ENCODE measurements at regions not wholly inside any gene's neighbourhood (a gene's known extent, or its start where the extent isn't known, plus 50 kb on each side); places are given as distances from the start of the nearest gene placed in this dataset.

DNA sequence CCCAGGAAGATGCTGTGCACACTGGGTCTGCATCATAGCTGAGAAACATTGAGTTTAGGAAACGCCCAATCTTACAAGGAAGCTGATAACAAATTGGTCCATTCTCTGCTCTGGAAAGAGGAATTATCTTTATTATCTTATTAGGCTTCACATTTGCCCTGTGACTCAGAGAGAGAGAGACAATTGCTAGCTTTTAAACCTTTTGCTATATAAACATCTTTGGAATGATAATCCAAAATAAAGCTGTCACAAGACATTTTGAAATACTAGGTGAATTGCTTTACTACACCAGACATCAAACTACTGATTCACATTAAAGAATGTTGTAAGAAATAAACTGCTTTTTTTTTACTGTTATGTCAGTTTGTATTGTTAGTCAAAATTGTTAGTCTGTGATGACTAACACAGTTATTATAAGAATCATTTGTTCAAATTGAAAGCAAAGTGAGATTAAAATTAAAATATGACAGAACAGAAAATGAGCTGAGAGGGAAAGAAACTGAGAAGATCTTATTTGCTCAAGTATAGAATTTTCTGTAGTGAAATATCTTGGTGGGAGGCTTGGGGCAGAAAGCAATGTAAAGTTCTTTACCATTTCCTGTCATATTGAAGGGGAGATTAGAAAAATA lies 765.4 kb upstream of the PCDH10 start:
- TF ChIP-seq CTCF (conservative IDR thresholded peaks at IDR 0.05; ENCODE audit: low read length) (no peak), EZH2phosphoT487 (IDR thresholded peaks at IDR 0.05; ENCODE audit: borderline replicate concordance) (no peak)

Data from Loucy (cell line).